SW480 (cell line): ENCODE measurements at regions not wholly inside any gene's neighbourhood (a gene's known extent, or its start where the extent isn't known, plus 50 kb on each side); places are given as distances from the start of the nearest gene placed in this dataset.
A peak's percentile ranks its signal among the peaks of the same experiment; 100 is the strongest.

Source experiments
- DNase-seq: peaks from one replicate; pipeline ENCODE4 v3.0.0-alpha.2; 2016; ENCODE audit warnings: low spot score

DNA sequence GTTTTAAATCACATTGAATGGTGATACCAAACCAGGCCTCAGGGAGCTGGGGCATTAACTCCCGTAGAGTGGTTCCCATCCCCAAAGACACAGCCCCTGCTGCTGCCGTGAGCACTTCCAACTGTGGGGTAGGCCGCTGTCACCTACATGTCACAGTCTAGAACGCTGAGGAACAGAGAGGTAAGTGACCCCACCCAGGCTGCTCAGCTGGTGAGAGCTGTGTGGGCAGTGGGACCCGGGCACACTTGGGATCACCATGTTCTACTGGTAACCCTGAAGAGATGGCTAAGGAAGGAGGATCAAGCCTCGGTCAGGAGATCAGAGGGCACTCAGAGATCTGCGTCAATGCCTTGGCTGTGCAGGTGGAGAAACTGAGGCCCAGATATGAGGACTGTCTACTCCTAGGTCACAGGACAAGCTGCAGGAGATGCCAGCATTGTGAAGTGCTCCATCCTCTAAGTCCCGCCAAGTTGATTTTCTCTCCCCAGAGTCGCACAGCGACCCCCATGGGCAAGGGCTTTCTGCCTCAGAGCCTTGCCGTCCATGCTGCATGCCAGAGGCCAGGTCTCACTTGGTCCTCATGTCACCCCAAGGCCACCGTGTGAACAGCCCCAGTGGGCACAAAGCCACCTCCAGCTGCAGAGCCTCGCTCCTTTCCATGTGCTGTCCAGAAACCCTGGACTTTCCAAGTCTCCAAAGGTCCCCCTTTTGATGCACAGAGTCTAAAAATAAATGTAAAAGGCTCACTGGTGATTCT, 144.2 kb upstream of the OTOS start:
- DNase-seq: no peak

DNA sequence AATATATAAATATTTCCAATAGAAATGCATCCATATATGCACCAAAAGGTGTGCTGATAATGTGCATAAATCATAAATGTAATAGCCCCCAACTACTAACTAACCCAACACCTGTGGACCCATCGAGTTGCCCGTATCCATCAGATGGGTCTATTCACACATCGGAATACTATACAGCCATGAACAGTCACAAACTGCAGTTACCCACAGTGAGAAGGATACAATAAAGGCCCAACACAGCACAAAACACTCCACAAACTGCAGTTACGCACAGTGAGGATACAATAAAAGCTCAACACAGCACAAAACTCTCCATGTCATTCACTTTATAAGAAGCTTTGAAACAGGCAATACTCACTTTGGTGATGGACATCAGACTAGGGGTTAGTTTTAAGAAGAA, 145.3 kb upstream of the OTOS start:
- DNase-seq: no peak

DNA sequence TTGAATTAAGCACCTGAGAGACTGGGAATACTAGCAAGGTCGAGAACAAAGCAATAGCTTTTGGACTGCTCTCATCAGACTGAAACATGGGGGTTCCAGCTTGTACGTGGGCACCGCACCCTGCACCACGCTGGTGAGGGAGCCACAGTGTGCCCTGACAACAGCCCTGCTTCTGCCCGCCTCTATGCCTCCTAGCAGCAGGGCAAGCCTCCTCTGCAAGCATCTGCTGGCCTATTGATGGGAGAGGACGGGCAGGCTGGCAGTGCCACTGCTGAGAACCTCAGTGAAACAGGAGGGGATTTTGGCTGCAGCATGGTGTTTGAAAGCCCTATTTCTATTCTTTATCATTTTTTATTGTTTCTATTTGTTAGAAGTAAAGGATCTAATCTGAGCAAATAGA, 146.1 kb upstream of the OTOS start:
- DNase-seq: no peak

DNA sequence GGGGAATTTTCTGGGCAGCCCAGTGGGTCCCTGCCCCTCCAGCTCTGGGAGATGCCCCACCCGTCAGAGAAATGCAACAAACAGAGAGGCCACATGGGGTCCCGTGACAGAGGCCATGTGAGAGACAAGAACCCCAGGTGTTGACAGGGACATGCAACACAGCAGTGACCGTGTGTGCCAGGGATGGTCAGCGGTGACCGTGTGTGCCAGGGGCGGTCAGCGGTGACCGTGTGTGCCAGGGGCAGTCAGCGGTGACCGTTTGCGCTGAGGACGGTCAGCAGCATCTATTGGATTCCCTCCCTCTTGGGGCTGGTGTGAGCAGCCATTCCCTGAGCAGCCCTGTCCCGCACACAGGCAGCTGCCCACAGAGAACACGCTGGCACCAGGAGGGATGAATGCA, 146.6 kb upstream of the OTOS start:
- DNase-seq: no peak

DNA sequence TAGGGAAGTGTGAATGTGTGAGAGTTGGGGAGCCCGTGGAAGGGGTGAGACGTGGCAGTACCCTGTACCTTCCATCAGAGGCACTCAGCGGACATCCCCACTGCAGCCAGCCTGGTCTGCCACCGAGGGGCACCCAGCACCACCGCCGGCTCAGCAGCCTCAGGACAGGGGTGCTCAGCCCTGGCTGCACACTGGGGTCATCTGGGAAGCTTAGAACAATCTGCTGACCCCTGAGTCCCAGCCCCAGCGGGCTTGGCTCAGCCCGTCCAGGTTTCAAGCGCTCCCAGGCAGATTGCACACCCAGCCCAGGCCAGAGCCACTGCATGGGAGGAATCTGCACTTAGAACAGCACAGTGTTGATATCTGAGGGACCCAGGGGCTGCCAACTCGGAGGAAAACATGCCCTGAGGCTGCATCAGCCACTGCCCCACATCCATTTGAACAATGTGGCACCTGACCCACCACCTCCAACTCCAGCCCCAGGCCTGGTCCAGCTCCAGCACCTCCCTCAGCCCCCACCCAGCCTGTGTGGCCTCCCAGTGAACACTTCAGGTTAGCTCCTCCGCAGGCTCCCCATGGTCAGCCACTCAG, 147.1 kb upstream of the OTOS start:
- DNase-seq: peak; percentile 11

DNA sequence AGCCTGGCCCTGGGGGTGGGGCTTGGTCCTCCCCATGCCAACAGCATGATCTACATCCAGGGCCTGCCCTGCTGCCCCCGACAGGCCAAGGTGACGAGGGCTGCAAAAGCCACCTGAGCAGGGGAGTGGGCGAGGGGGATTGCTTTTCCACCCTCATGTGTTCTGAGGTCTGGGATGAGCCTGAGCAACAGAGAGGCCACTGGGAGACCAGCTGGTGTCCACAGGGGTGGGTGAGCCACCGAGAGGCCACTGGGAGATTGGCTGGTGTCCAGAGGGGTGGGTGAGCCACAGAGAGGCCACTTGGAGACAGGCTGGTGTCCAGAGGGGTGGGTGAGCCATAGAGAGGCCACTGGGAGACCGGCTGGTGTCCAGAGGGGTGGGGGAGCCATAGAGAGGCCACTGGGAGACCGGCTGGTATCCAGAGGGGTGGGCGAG, 147.4 kb upstream of the GPC1 start:
- DNase-seq: no peak

DNA sequence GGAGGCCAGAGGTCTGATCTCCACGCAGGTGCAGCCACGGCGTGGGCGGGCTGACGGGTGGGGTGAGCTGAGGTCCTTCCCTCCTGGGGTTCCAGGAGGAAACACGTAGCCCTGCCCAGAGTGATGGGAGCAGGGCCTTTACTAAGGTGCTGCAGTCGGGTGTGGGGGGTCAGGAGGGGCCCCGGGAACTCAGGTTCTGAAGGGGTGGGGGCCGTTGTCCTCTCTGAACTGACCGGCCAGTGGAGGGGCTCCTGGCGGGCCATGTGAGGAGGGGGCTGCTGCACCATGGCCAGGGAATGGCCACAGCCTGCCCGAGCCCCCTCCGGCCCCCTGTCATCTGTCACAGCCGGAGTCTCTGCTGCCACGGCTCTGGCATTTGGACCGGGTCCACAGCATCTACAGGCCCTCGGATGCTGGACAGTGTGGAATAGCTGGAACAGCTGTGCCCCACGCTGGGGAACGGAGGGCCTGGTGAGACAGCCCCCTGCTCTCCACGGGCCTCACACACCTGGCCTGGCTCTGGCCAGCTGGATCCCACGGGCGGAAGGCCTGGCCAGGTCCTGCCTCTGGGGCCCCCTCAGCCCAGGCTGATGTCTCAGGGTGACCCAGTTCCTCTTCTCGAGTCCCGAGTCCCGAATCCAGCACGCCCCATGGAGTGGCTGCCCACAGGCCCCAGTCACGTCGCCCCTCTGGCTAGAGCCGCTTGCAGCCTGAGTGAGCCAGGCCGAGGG, 145.6 kb upstream of the GPC1 start:
- no peak for DNase-seq

DNA sequence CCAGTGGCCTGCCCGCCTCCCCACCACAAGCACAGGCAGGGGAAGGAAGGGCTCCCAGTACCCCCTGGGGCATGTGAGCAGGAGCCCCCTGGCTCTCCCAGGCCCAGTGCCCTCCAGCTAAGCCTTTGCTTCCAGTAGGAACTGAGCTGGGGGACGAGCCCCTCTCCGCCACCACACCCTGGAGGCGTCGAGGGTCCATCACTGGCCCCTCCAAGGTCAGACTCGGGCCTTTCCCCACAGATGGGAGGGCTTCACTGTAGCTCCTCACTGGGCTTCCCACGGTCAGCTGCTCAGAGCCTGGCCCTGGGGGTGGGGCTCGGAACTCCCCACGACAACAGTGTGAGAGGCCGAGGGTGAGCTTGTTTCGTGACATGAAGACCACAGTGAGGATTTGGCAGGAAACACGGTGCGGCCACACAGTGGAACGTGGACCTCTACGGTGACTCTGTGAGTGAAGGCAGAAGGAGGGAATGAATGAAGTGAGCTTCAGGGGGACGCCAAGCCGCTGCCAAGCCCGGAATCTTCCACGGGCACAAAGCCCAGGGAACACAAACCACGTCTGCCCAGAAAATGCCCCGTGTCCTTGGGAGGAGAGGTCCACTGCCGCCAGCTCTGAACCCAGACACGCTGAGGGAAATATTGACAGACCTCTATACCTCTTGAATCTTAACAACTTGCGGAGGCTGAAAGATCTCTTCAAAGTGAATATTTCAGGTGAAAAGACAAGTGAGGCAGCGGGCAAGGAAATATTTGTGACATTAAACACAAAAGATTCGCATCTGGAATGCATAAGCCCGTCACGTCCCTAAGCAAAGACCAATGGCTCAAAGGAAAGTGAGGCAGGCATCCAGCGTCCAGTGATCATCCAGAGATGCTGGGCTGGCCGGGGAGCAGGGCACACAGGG, 144.8 kb upstream of the GPC1 start:
- no peak for DNase-seq

DNA sequence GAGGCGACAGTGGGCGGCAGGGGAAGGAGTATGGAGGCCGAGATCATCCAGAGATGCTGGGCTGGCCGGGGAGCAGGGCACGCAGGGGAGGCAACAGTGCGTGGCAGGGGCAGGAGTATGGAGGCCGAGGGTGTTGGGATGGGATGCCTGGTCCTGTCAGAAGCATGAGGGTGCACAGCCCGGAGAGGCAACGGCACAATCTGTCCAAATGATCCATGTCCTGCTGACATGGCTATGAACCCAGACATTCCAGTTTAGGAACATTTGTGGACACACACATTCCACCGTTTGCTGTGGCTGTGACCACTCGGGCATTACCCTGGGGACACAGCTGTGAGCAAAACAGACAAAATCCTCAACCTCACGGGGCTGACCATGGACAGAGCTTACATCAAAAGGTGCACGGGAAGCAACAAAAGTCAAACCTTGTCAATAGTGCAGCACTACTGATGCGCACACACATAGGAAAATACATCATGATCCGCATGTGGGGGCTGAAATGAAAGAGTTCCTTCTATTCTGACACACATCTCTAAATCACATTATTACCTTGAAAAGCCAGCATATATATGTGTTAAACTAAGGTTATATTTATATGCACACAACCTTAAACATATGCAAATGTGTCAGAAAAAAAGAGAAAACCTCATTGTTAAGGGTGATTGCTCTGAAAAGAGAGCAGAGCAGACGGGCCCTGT, 144.0 kb upstream of the GPC1 start:
- no peak for DNase-seq

DNA sequence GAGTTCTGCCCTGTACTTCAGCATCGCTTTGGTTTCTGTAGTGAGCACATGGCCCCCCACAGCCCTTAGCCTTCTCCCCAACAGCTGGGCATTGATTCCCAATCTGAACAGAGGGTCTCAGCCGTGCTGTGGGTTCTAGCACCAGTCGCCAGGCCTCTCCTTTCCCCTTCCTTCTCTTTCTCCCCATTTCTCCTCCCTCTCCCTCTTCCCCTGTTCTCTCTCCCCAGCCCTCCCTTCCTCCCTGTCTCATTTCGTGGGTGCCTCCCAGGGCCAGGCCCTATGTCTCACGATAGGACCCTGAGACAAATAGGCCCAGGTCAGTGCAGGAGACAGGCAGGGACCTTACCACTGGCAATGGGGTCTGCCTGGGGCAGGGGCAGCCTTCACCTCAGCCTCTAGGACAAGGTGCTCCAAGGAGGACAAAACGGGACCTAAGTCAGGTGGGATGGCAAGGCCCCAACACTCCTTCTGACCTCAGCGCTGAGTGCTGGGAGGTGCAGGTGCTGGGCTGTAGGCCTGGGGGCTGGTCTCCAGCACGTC, 143.4 kb upstream of the GPC1 start:
- no peak for DNase-seq

DNA sequence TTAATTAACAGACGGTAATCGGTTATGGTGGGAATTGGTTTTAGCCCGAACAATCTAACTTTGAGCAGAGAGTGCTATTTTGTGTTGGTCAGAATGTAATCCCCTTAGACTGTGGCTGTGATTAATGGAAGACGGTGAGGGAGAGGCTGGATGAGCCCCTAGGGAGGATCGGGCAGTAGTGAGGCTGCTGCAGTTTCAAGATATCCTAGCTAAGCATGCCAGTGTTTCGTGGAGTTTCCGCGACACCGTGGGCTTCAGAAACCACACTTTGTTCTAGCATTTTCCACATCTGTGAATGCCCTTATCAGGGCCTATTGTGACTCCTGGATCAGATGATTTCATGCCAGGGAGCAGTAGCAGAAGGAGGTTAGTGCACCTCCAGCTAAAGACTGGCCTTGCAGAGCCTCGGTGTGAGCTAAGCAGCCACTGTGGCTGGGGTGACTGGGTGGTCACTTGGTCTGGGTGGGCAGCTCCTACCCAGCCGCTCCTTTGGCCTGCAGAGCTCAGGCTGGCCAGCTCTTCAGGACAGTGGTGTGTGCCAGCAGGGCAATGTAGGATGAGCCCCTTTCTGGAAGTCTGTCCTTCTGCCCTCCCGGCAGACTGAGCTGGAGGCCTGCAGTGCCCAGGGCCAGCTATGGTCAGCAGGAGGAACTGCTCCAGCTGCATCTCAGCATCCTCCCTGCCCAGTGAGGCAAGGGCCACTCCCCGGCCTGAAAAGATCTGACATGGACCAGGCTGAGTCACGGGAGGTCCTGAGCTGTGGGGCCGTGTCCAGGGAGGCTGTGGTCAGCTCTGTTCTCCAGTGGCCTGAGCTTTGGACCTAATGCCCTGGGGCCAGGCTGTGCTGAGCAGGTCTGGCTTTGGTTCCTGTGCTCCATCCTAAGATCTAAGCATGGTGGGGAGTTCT, 142.6 kb upstream of the GPC1 start:
- no peak for DNase-seq

DNA sequence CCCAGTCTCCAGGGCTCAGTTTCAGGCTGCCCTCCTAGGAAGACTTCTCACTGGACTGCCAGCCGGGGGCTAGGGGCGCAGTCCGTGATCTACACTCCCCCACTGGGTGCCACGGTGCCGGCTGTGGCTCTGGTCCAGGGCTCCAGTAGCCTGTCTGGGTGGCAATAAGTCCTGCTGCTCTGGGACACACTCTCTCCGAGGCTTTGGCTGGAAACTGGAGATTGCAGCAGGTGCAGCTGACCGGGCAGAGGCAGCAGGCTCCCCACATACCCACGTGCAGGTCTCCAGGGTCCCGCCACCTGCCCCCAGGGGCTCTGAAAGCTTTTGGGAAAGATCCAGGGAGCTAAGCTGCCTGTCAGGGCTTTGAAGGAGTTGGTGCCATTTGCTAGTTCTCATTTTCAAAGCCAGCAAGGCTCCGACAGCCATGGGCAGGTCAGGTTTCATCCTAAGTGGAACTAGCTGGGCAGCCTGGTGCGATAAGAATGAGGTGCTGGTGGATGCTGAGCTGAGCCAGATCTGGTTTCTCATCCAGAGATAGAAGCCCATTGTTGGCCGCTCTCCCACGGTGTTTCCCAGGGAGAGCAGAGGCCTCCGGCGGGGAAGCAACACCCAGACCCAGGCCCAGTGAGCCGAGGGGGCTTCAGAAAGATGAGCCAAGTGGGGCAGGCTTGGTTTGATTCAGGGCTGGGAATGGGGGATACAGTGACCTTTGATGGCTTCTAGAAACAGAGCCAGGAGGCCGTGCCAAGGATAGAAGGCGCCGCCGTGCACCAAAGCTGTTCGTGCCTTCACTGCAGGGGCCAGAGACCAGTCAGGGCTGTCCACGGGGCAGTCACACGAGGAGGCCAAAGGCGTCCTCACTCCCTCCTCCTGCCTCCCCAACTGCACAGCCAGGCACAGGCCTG, 141.7 kb upstream of the GPC1 start:
- no peak for DNase-seq

DNA sequence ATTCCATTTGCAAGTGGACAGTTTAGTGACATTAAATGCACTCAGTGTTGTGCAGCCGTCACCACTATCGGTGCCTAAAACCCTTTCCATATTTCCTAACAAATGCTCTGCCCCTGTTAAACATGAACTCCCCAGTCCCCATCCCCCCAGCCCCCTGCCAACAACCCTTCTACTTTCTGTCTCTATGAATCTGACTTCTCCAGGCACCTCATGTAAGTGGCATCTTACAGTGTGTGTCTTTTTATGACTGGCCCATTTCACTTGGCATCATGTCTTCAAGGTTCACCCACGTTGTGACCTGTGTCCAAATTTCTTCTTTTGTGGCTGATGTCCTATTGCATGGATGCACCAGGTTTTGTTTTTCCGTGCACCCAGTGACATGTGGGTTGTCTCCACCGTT, 140.9 kb upstream of the GPC1 start:
- no peak for DNase-seq

DNA sequence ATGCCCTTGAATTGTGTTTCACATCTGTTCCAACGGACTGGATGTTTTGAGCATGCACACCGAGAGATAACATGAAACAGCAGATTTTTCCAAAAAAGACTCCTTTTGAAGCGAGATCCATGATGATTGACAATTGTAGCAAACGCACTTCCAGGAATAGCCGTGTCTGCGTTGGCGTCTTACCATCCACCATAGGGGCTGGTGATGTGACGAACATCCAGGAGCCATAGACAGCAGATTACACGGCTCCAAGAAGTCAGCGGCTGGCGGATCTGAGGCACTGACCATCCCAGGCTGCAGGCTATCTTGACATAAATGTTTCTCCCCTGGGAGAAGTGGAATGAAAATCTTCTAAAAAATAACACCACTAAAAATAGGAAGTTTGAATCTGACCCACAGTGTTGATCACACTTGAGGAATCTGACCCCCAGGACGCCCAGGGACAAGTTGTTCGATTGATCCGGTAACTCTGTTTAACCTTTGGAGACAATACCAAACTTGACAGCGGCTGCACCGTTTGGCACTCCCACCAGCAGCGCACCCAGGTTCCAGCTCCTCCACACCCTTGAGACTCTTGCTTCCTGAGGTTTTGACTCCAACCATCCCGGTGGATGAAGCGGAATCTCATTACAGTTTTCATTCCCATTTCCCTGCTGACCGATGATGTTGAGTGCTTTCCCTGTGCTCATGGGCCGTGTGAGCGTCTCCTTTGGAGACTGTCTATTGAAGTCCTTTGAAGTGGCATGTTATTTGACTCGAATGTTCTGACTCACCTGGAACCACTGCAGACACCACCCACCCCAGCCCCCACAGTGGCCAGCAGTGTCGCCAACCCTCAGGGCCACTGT, 140.0 kb upstream of the GPC1 start:
- peak; percentile 93 for DNase-seq

DNA sequence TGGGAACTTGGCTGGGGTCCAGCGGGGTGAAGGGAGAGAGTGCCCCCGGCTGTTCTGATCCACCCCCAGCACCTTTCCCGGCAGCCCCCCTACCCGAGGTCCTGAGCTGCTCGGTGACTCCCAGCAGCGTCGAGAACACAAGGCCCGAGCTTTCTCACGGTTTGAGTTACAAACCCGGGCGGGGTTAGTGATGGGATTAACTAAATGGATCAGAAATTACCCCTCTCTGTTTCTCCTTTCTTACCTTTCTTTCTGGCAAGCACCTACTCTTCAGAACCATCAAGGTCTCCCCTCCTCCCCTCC, 139.4 kb upstream of the GPC1 start:
- no peak for DNase-seq

DNA sequence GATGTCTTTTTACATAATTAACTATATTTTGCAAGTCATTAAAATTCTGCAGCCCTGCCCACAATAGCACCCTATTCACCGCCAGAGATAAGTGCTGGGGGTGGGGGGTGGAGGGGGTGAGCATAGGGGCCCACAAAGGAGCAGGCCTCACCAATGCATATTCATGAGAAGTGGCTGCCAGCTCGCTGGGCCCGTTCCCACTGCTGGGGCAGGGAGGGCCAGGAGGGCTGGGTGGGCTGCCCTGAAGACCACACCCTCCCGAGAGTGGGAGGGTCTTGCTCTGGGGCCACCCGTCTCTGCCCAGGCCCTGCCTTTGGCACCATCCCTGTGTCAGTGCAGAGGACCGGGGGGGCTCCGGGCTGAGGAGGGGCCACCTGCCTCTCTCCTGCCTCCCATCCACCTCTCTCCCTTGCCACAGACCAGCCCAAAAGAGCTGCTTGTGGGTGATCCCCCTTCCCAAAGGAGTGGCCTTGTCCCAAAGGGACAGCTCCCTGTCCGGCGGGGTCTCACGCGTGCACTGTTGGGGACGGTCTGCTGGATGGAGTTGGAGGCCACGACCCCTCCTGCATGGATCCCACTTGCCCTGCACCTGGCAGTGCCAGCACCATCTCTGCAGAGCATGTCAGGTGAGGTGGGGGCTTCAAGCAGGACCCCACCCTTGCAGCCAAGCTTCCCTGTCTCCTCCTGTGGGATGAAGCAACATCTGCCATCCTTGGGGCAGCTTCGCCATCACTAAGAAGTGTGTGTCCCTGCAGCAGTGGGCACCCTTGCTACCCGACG, 138.8 kb upstream of the GPC1 start:
- no peak for DNase-seq

DNA sequence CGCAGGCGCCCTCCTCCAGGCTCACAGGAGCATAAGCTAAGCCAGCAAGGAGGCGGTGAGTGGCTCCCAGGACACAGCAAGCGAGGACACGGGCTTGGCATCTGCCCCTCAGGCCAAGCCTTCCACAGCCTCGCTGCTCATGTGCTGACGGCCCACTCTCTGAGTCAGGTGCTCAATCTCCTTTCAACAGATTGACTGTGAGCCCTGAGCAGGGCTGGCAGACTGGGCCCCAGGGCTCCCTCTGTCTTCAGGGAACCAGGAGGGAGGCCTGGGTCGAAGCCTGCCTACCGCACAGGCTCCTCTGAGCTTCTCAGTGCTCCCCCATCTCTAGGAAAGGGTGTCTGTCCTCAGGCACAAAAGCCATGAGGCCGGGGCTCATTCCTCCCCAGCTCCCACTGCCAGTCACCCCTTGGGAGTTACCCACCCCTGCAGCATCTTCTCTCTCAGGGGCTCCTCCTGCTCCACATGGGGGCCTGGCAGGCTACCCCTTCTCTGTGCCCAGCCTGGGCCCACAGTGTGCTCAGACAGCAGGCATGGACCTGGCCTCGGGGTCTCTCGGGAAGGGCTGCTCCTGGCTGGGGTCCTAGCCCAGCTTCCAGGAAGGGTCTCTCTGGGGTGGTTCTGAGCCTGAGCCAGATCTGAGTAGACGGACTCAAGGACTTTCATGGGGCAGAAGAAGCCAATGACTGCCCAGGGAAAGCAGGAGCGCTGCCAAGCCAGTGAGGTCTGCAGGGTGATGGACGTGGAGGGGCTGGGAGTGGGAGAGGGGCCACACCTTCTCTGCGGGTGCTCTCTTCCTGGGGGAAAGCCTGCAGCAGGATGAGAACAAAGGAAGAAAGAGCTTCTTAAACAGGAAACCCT, 138.0 kb upstream of the GPC1 start:
- DNase-seq: no peak
